ENCODE measurements at regions not wholly inside any gene's neighbourhood (a gene's known extent, or its start where the extent isn't known, plus 50 kb on each side); places are given as distances from the start of the nearest gene placed in this dataset.

DNA sequence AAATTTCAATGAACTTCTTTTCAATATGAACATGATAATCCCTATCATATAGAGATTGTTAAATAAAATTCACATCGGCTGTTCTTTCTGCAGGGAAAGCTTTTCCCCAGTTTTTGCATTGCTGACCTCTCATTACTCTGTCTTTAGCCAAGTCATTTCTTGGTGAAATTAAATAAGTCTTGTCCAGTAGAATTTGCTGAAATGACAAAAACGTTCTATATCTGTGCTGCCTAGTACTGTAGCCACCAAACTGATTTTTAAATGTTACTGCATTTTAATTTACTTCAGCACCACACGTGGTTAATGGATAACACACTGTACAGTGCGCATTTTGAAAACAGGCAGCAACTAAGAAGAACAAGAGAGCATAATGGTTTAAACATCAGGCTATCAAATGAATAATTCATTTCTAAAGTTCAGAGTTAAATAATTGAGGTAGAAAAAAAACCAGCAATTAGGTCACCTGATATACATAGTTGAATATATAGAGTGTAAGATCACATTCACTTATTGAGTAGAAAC lies 178.9 kb downstream of the LIG4 start:
- no peak for TF ChIP-seq CTCF (IDR thresholded peaks at IDR 0.05; ENCODE audit: control insufficient read depth, extremely low read depth, insufficient read depth)
- no peak for DNase-seq (ENCODE audit: low read depth)

GRCh38 chr13:108034909-108035410 lies 180.4 kb downstream of the LIG4 start:
- no peak for DNase-seq (ENCODE audit: low read depth)
- TF ChIP-seq CTCF (IDR thresholded peaks at IDR 0.05; ENCODE audit: control insufficient read depth, extremely low read depth, insufficient read depth): no peak
- H3K4me3 ChIP-seq (ENCODE audit: low read depth, low read length): no peak overlapping the region

More for the DNA sequence above, 178.9 kb downstream of the LIG4 start:
- no peak overlapping the region for H3K4me3 ChIP-seq (ENCODE audit: low read depth, low read length)

DNA sequence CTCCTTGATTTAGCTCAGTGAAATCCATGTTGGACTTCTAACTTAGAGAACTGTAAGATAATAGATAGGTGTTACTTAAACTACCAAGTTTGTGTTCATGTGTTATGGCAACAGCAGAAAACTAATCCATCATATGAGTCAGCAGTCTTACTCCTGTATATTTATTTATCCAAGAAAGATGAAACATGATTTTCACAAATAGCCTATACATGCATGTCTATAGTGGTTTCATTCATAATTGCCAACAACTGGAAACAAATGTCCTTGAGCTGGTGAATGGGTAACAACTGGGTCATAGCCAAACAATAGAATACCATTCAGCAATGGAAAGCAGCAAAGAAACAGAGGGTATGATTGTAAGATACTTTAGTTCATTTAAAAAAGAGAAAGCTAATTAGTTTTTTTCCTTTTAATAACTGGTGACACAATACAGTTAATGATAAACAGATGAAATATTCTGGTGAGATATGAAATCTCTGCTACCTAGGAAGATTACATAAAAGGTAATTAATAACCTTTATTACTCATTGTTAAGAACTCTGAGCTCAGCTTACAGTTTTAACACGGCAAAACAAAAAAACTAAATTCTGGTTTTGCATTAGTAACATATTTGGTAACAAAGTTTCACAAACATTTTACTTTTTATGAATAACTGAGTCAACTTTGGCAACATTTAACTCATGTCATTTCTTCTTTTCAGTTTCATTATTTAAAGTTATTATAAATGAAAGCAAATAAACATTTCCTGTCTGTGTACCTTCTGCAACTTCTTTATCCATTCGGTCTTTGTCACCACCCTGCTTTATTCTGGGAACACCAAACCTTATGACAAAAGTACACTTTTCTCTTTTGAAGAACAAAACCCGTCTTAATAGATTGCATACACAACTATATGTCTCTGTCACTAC lies 181.3 kb downstream of the LIG4 start:
- no peak overlapping the region for H3K4me3 ChIP-seq (ENCODE audit: low read depth, low read length)
- DNase-seq (ENCODE audit: low read depth): no peak
- no peak for TF ChIP-seq CTCF (IDR thresholded peaks at IDR 0.05; ENCODE audit: control insufficient read depth, extremely low read depth, insufficient read depth)

DNA sequence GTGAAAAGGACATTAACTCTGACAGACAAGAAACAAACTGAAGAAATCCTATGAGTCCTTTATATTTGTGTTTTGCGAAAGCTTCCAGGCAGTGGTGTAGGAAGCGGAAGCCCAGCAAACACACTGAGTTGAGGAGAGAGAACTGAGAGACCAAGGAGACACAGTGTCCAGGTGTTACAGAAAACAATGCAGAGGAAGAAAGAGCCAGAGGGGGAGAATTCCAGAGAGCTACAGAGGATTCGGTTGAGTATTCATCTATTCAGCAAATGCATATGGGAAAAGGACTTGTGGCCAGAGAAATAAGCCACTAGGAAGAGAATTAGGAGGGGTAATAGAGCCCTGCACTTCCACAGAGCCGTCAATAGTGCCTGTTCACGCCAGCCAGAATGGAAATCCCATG lies 183.5 kb downstream of the LIG4 start:
- no peak for TF ChIP-seq CTCF (IDR thresholded peaks at IDR 0.05; ENCODE audit: control insufficient read depth, extremely low read depth, insufficient read depth)
- DNase-seq (ENCODE audit: low read depth): no peak
- H3K4me3 ChIP-seq (ENCODE audit: low read depth, low read length): no peak overlapping the region

DNA sequence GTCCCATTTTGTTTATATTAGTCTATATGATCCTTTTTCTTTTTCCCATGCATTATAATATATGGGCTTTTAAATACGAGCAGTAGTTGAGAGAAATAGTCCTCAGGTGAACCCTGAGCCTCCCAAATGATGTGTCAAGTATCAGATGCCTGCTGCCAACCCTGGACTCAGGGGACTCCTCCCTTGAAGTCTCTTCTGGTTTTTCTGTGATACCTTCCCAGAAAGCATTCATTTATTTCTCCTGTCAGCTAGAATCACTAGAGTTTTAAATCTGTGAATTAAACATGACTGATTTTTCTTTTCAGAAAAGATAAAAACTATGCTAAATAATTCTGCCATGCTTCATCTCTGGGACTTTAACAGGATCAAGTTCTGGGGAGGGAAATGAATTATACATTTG lies 184.6 kb downstream of the LIG4 start:
- H3K4me3 ChIP-seq (ENCODE audit: low read depth, low read length): no peak overlapping the region
- DNase-seq (ENCODE audit: low read depth): no peak
- no peak for TF ChIP-seq CTCF (IDR thresholded peaks at IDR 0.05; ENCODE audit: control insufficient read depth, extremely low read depth, insufficient read depth)

DNA sequence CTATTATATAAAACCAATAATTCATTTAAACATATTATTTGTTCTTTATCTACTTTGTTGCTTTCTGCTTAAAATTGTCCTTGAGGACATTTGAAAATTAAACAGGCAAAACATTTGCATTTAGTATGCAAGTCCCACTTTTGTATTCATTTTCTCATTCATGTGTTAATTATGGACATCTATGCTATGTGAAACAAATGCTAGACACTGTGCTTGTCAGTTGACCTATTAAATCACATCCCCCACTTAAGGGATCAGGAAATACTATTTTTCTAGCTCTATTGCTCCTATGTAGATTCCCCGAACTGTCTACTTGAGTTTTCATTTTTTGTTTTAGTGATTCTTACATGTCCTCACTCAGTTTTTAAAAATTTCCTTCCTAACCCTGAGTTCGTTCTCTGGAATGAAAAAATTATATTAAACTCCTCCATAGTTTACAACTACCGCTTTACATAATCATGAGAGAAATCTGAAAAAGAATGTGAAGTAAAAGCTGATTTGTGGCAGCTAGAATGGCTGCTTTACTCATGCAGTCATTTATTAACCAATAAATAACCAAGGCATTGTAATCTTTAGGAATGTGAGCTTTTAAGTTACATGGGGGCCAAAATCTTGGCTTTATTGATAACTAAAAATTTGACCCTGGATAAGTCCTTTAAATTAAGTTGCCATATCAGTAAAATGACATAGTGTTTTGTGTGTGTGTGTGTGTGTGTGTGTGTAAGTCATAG lies 188.5 kb downstream of the LIG4 start:
- no peak for TF ChIP-seq CTCF (IDR thresholded peaks at IDR 0.05; ENCODE audit: control insufficient read depth, extremely low read depth, insufficient read depth)
- H3K4me3 ChIP-seq (ENCODE audit: low read depth, low read length): no peak overlapping the region
- no peak for DNase-seq (ENCODE audit: low read depth)

Measured in LNCaP clone FGC (cell line).